ENCODE measurements at regions not wholly inside any gene's neighbourhood (a gene's known extent, or its start where the extent isn't known, plus 50 kb on each side); places are given as distances from the start of the nearest gene placed in this dataset.

DNA sequence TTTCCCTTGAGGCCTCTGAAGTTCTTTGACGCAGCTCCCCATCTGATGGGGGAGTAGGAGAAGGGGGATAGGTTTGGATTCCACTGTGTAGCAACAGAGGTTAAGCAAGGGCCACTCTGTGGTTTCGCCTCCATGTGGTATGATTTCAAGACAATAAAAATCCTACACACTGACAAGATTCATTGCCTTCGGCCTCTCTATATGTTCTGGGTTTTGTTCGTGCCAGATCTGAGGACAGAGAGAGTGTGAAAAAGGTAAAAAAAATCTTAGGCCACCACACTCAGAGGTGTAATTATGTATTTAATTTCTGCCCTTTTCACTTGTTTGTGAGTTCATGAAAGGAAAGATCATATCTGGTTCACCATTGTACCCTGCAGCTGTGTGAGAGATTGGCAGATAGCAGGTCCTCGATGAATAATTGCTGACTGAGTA is 715.2 kb upstream of the ZNF608 start:
- Histone ChIP-seq H3K4me1 (ENCODE audit: insufficient read depth, low read length) (no peaks in the 10 kb centered on the region), H3K27me3 (ENCODE audit: insufficient read depth, low read length) (no peaks in the 10 kb centered on the region), H3K9me3 (ENCODE audit: low read depth, low read length) (no peaks in the 10 kb centered on the region), H3K4me3 (ENCODE audit: low read length) (no peak overlapping the region)

DNA sequence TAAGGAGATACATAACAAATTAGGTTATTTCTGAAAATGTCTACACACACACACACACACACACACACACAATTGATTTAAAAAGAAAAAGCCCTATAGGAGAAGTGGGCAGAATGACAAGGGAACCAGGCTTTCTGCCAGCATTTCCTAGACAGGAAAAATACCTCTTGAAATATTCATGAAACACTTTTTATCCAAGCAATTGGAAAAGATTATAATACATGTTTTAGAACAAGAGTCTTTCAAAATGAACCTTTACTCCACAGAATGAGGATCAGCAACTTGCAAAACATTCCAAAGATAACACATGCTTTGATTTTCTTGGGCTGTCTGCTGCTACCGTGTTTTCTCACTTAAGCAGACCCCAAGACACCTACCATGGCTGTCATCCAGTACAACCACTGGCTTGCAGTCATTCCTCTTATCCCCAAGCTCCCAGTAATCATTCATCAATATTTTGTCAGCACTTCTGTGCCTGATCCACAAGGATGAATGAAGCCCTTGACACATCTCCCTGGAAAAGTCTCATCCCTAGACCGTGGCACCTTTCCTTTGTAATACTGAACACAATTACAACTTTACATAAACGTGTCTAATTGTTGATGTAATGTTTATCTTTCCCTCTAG is 717.1 kb upstream of the ZNF608 start:
- Histone ChIP-seq H3K9me3 (ENCODE audit: low read depth, low read length) (no peaks in the 10 kb centered on the region), H3K4me1 (ENCODE audit: insufficient read depth, low read length) (no peaks in the 10 kb centered on the region), H3K4me3 (ENCODE audit: low read length) (no peak overlapping the region), H3K27me3 (ENCODE audit: insufficient read depth, low read length) (no peaks in the 10 kb centered on the region)

DNA sequence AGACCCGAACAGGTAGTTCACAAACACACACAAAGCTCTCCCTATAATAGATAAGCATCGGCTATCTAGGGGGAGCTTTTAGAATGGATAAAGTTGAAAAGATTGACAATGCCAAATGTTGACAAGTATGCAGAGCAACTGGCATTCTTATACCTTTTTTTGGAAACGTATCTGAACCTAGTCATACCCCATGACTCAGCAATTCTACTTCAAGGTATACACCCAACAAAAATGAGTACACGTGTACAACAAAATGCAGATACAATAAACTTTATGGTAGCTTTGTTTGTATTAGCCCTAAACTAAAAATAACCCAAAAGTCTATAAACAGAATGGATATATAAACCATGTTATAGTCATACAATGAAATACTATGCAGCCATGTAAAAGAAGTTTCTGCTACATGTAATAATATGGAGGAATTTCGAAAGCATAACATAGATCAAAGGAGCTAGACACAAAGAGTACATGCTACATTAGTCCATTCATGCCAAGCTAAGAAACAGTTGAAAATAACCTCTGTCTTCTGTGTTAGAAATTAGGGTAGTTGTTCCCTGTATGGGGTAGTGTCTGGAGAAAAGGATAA is 718.5 kb upstream of the ZNF608 start:
- Histone ChIP-seq H3K4me3 (ENCODE audit: low read length) (no peak overlapping the region), H3K27me3 (ENCODE audit: insufficient read depth, low read length) (no peaks in the 10 kb centered on the region), H3K9me3 (ENCODE audit: low read depth, low read length) (no peaks in the 10 kb centered on the region), H3K4me1 (ENCODE audit: insufficient read depth, low read length) (no peaks in the 10 kb centered on the region)

DNA sequence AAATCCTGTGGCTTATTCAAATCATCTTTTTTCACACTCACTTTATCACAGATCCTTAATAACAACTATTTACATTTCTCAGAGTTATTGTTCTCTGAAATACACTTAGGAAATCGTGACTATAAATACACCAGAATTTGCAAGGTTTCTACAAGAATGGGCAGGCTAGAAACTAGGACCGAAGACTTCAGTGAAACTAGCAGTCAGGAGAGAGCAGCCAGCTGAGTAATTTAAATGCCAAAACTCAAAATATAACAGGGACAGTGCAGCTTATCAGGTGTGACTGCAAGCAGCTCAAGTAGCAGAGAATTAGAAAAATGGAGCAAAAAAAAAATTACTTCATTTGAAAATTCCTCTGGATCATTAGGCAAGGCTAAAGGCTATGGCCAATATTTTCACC is 719.3 kb upstream of the ZNF608 start:
- no peaks in the 10 kb centered on the region for H3K9me3 ChIP-seq (ENCODE audit: low read depth, low read length)
- no peak overlapping the region for H3K4me3 ChIP-seq (ENCODE audit: low read length)
- H3K4me1 ChIP-seq (ENCODE audit: insufficient read depth, low read length): no peaks in the 10 kb centered on the region
- H3K27me3 ChIP-seq (ENCODE audit: insufficient read depth, low read length): no peaks in the 10 kb centered on the region

DNA sequence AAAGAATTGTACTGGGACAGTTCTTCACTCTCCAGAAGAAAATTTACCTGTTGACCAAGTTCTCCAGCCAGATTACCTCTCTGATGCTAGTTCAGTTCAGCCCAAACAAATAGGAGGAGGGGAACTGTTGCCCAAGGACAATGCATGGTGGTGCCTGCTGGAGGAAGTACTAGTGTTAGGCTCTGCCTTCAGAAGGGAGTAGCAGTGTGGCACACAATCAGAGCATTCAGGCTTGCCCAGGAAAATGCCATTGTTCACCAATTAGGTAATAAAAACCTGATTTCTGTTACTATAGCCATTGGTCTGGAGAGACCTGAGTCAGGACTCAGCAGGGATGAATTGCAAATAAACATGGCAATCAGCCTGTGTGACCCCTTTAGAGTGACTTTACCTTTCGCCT is 720.8 kb upstream of the ZNF608 start:
- Histone ChIP-seq H3K4me3 (ENCODE audit: low read length) (no peak overlapping the region), H3K9me3 (ENCODE audit: low read depth, low read length) (no peaks in the 10 kb centered on the region), H3K4me1 (ENCODE audit: insufficient read depth, low read length) (no peaks in the 10 kb centered on the region), H3K27me3 (ENCODE audit: insufficient read depth, low read length) (no peaks in the 10 kb centered on the region)

DNA sequence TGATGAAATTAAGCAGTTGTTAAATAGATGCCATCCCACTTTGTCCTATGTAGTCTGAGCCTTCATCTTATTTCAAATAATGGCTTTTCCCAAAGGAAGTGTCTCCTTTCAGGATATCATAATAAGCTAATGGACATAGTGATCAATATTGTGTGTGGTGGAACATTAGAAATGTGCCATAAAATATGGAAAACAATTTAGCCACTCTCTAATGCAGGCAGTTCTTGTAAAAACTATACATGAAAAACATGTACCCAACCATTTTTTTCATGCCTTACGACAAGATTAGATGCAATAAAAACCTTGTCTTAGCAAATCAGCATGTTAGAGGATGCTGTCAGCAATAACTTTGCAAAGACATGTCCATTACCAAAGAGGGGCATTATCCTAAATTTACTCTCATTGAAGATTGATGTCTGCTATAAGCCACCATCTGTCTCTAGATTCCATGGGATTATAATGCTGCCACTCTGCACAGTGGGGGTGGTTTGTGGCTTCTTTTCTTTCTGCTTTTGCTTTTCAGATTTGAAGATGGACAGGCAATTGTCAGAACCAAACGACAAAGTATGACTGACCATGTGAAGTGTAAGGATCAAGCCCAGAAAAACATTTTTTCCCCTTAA is 724.0 kb upstream of the ZNF608 start:
- Histone ChIP-seq H3K27me3 (ENCODE audit: insufficient read depth, low read length) (no peaks in the 10 kb centered on the region), H3K4me1 (ENCODE audit: insufficient read depth, low read length) (no peaks in the 10 kb centered on the region), H3K4me3 (ENCODE audit: low read length) (no peak overlapping the region), H3K9me3 (ENCODE audit: low read depth, low read length) (no peaks in the 10 kb centered on the region)

DNA sequence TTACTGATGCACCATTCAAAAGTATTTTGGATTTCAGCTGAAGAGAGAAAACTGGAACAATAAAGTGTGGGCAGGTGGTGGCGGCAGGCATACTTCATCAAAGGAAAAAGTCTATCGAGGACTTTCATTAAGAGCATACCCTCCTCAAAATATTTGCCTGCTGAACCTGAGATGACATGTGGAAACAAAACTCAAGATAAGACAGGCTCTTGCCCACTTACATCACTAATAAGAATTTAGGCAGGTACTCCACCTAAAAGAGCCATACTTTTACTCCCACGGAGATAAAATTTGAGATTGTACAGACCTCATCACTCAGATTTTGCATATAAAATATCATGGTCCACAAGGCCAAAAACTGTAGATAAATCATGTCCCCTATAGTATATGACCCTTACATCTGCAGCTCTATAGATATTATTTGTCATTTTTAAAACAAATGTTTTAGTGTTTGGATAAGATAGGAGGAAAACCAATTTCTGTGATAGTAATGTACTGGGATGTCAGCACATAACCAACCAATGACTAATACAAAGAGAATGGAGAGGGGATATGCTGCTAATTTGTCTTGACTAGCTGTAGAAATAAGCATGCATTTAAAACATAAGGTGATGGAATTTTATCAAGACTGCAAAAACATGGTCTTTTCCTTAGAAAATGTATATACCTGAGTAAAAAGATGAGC is 730.6 kb upstream of the ZNF608 start:
- Histone ChIP-seq H3K4me3 (ENCODE audit: low read length) (no peak overlapping the region), H3K27me3 (ENCODE audit: insufficient read depth, low read length) (no peaks in the 10 kb centered on the region), H3K4me1 (ENCODE audit: insufficient read depth, low read length) (no peaks in the 10 kb centered on the region), H3K9me3 (ENCODE audit: low read depth, low read length) (no peaks in the 10 kb centered on the region)

DNA sequence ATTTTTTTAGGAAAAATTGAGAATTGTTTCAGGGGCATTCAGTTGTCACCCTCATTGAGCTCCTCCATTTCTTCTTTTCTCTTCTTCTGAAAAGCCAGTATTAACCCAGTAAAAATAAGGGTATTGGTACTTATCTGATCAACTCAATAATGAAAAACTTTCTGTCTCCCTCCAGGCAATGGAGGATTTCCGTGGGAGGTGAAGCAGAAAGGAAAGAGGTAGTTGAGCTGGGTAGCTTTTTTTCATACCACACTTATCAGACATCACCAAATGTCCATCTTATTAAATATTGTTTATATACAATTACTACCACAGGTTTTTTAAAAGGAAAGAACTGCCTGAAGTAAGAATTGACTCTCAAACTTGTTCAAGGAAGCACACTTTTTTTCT is 731.1 kb upstream of the ZNF608 start:
- no peaks in the 10 kb centered on the region for H3K27me3 ChIP-seq (ENCODE audit: insufficient read depth, low read length)
- no peak overlapping the region for H3K4me3 ChIP-seq (ENCODE audit: low read length)
- H3K4me1 ChIP-seq (ENCODE audit: insufficient read depth, low read length): no peaks in the 10 kb centered on the region
- H3K9me3 ChIP-seq (ENCODE audit: low read depth, low read length): no peaks in the 10 kb centered on the region

DNA sequence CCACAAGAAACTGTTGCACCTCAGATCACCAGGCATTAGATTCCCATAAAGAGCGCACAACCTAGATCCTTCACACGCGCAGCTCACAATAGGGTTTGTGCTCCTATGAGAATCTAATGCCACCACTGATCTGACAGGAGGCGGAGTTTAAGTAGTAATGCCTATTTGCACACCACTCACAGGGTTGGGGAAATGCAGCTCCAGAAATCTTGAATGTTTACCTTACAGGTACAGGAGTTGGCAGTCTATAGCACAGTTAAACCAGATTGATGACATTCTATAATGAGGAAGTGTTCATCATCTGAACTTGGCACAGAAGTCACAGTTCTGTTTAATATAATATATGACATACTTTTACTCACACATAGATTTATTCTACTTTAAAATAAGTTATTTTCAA is 732.2 kb upstream of the ZNF608 start:
- Histone ChIP-seq H3K4me3 (ENCODE audit: low read length) (no peak overlapping the region), H3K9me3 (ENCODE audit: low read depth, low read length) (no peaks in the 10 kb centered on the region), H3K27me3 (ENCODE audit: insufficient read depth, low read length) (no peaks in the 10 kb centered on the region), H3K4me1 (ENCODE audit: insufficient read depth, low read length) (no peaks in the 10 kb centered on the region)

DNA sequence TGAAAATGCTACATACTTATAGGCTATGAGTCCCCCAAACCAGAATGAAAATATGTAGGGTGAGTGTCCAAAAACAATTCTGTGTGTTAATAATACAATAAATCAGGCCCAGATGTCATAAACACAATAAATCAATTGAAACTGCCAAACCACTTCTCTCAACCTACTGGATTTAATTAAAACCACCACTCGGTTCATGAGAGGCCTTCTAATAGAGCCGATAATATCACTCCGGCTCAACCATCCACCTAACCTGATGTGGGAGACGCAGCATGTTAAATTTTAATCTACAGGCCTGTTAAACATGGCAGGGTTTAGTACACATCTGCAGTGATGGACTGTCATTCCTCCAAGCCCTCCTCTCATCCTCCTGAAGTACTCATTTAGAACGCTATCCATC is 734.5 kb upstream of the ZNF608 start:
- no peaks in the 10 kb centered on the region for H3K9me3 ChIP-seq (ENCODE audit: low read depth, low read length)
- H3K4me1 ChIP-seq (ENCODE audit: insufficient read depth, low read length): no peaks in the 10 kb centered on the region
- H3K4me3 ChIP-seq (ENCODE audit: low read length): no peak overlapping the region
- no peaks in the 10 kb centered on the region for H3K27me3 ChIP-seq (ENCODE audit: insufficient read depth, low read length)

DNA sequence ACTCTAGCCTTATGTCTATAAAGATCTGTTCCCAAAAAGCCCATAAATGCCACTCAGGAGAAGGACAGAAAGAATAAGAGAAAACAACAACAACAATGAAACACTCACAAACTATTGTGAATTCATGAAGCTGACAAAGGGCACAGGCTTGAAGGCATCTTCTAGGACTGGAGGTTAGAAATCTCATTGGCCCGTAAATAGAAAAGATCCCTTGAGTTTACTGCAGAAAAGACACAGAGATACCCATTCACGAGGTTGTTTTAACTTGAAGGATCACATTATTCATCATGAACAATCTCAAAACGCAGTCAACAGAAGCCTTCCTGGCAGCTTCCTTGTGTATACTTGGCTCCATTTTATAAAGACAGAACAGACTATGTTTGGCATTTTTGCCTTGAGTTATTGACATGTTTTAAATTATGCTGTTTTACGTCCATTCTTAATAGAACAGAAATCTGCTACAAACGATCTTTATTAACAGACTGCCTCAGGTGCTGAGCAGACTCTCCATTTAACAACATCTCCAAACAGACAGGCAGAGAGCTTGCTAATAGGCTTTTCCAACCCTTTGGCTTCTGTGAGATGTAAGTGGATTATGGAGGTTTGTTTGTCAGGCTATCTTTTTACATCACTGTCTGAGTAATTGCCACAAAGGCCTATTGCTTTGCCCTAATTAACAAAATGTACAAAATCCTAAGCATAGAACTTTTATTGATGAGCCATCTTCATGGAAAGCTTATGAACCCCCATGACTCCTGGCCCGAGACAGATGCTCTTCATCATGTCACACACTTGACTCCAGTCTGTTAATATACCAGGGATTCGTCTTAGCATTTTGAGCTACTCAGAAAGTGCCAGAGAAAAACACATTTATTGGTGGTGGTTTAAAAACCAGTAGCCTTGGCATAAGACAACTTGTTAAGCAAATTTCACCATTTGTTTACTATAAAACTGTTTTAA is 735.3 kb upstream of the ZNF608 start:
- Histone ChIP-seq H3K27me3 (ENCODE audit: insufficient read depth, low read length) (no peaks in the 10 kb centered on the region), H3K9me3 (ENCODE audit: low read depth, low read length) (no peaks in the 10 kb centered on the region), H3K4me1 (ENCODE audit: insufficient read depth, low read length) (no peaks in the 10 kb centered on the region), H3K4me3 (ENCODE audit: low read length) (no peak overlapping the region)

DNA sequence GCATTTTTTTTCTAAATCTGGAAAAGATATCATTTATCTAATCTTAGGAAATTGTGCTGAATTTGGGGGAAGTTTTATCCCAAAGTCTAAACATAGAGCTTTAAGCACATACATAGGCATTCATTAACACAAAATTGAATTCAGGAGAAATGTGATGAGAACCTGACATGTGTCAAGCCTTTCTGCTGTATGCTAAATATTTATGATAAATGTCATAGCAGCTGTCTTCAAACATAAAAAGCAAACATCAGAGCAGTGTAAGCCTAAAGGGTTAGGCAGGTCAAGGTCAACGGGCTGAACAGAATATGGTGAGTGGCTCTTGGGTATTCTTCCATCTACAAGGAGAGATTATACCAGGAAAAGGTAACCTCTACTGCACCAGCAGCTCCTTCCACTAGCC is 737.2 kb upstream of the ZNF608 start:
- Histone ChIP-seq H3K27me3 (ENCODE audit: insufficient read depth, low read length) (no peaks in the 10 kb centered on the region), H3K4me1 (ENCODE audit: insufficient read depth, low read length) (no peaks in the 10 kb centered on the region), H3K9me3 (ENCODE audit: low read depth, low read length) (no peaks in the 10 kb centered on the region), H3K4me3 (ENCODE audit: low read length) (no peak overlapping the region)

DNA sequence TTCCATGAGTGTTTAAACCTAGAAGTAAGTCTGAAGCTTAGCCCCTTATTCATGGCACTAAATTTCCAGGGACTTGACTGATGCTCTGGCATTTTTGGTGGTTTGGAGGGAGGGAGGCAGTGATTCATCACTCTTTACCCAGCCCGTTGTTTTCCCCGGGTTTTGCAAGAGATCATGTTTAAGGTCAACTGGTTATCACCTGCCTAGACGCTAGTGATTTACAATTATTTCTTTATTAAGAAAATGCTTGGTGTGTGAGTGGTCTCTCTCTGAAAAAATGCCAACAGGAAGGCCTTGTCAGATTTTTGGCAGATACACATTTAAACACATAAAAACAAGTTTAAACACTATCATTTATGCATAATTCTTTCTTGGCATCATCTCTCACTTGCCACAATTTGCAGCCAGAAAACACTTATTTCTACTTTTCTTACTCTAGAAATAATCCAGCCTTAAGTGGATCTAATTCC is 737.9 kb upstream of the ZNF608 start:
- Histone ChIP-seq H3K4me3 (ENCODE audit: low read length) (no peak overlapping the region), H3K27me3 (ENCODE audit: insufficient read depth, low read length) (no peaks in the 10 kb centered on the region), H3K9me3 (ENCODE audit: low read depth, low read length) (no peaks in the 10 kb centered on the region), H3K4me1 (ENCODE audit: insufficient read depth, low read length) (no peaks in the 10 kb centered on the region)

DNA sequence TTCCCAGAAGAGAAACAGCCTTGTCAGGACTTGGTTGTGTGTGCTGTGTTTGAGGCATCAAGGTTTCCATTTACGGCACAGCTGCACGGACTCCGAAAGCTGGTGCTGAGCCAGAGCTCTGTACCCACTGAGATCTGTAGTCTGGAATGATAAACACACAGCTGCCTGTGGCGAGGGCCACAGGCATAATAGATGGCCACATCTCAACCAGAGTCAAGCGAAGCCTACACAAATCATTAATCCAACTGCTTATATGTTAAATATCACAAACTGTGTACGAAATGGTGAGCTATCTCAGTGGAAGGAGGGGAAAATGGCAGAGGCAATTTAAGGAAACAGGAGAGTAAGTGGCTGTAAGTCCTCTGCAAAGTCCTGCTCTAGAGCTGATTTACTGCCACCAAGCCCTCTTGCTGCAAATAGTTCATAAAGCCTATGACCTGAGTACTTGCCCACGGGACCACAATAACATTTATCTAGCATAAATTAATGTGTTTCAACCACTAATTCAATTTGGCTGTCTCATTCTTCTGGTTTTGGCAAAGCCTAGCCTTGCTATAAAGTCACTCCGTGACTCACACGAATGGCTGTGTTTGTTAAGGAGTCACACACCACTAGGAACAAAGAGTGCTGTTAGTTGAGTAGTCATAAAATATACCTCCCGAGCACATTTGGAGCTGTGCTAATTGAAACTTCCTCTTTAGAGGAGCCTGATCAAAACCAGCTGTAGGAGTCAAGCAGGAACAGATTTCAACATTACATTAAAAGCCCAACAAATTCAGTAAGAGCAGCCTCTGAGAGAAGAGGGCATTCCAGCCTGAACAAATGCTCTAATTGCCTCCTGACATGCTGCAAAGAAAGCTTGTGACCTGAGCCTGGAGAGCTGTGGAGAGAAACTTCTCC is 738.6 kb upstream of the ZNF608 start:
- Histone ChIP-seq H3K4me1 (ENCODE audit: insufficient read depth, low read length) (no peaks in the 10 kb centered on the region), H3K9me3 (ENCODE audit: low read depth, low read length) (no peaks in the 10 kb centered on the region), H3K27me3 (ENCODE audit: insufficient read depth, low read length) (no peaks in the 10 kb centered on the region), H3K4me3 (ENCODE audit: low read length) (no peak overlapping the region)

Measured in mononuclear cell (primary cell).